Endodermal cell (in vitro differentiated cells): ENCODE measurements at regions not wholly inside any gene's neighbourhood (a gene's known extent, or its start where the extent isn't known, plus 50 kb on each side); places are given as distances from the start of the nearest gene placed in this dataset.

Source experiments
- DNase-seq: peaks from one replicate; pipeline ENCODE4 v3.0.0-alpha.2; 2017
- H3K27ac ChIP-seq: 2 replicates; pipeline ENCODE4 v1.5.1; 2013; ENCODE audit warnings: mild to moderate bottlenecking, low read depth, low read length, moderate library complexity
- H3K27me3 ChIP-seq: 2 replicates; pipeline ENCODE4 v1.6.1; 2013; ENCODE audit warnings: mild to moderate bottlenecking, low read length, moderate library complexity; ENCODE audit not compliant: insufficient read depth, control insufficient read depth, poor library complexity, severe bottlenecking
- H3K36me3 ChIP-seq: 2 replicates; pipeline ENCODE4 v1.7.0; 2013; ENCODE audit warnings: mild to moderate bottlenecking, low read length, moderate library complexity; ENCODE audit not compliant: control insufficient read depth, insufficient read depth
- H3K4me1 ChIP-seq: one replicate; pipeline ENCODE4 v1.7.0; 2013; ENCODE audit warnings: low read length; ENCODE audit not compliant: control insufficient read depth, insufficient read depth
- H3K4me3 ChIP-seq: 2 replicates; pipeline ENCODE4 v1.5.1; 2013; ENCODE audit warnings: mild to moderate bottlenecking, low read length, moderate library complexity
- H3K9ac ChIP-seq: 2 replicates; pipeline ENCODE4 v1.6.1; 2013; ENCODE audit warnings: mild to moderate bottlenecking, low read length, moderate library complexity; ENCODE audit not compliant: poor library complexity, severe bottlenecking; ENCODE audit errors: extremely low read depth
- H3K9me3 ChIP-seq: 2 replicates; pipeline ENCODE4 v1.6.1; 2013; ENCODE audit warnings: mild to moderate bottlenecking, low read length, moderate library complexity; ENCODE audit not compliant: control insufficient read depth
- H3K27ac Mint-ChIP-seq: 2 replicates; pipeline ENCODE4 v1.8.0; 2020; ENCODE audit warnings: mixed read lengths
- H3K27me3 Mint-ChIP-seq: 2 replicates; pipeline ENCODE4 v1.8.0; 2021; ENCODE audit warnings: mild to moderate bottlenecking, mixed read lengths; ENCODE audit not compliant: insufficient read depth
- H3K36me3 Mint-ChIP-seq: 2 replicates; pipeline ENCODE4 v1.8.0; 2020; ENCODE audit warnings: low read depth, mixed read lengths
- H3K4me1 Mint-ChIP-seq: 2 replicates; pipeline ENCODE4 v1.8.0; 2020; ENCODE audit warnings: mixed read lengths
- H3K4me3 Mint-ChIP-seq: 2 replicates; pipeline ENCODE4 v1.8.0; 2020; ENCODE audit warnings: mild to moderate bottlenecking, moderate library complexity, mixed read lengths
- H3K9me3 Mint-ChIP-seq: 2 replicates; pipeline ENCODE4 v1.8.0; 2020; ENCODE audit warnings: mild to moderate bottlenecking, mixed read lengths
- CTCF ChIP-seq: fragments of 200-600 bp; sonication (generic); conservative IDR thresholded peaks from 2 replicates; pipeline ENCODE4 v1.5.0; 2021; ENCODE audit warnings: antibody characterized with exemption, mild to moderate bottlenecking
- WGBS, 2 experiments: methylation state at CpG; one replicate each; pipeline versions ENCODE4 v1.1.5 to v1.1.7; 2013; ENCODE audit warnings: missing lambda C conversion rate in 2 of 2, mixed read lengths in 1 of 2; ENCODE audit not compliant: insufficient coverage in 1 of 2, insufficient read length in 1 of 2; 5-methylcytosine and 5-hydroxymethylcytosine counted together

GRCh38 chr1:219731771-219732170 lies 118.9 kb upstream of the ZC3H11B start:
- no peak for DNase-seq
- Mint-ChIP-seq H3K4me1 (no peaks in the 10 kb centered on the region), H3K27me3 (no peaks in the 10 kb centered on the region), H3K9me3 (peaks cover 23% of the 10 kb centered on the region), H3K4me3 (no peak overlapping the region), H3K27ac (no peak overlapping the region), H3K36me3 (no peaks in the 10 kb centered on the region)
- TF ChIP-seq CTCF = no peak
- Histone ChIP-seq H3K9me3 (peaks cover 2% of the 10 kb centered on the region), H3K4me3 (no peak overlapping the region), H3K27me3 (no peaks in the 10 kb centered on the region), H3K27ac (no peak overlapping the region), H3K36me3 (no peaks in the 10 kb centered on the region), H3K9ac (no peak overlapping the region), H3K4me1 (no peaks in the 10 kb centered on the region)
- 95 to 100% methylated on average over 2 of the region's 2 CpGs for WGBS, 2 experiments

GRCh38 chr1:219726480-219727272 lies 113.8 kb upstream of the ZC3H11B start:
- H3K36me3 ChIP-seq = no peaks in the 10 kb centered on the region
- no peaks in the 10 kb centered on the region for H3K36me3 Mint-ChIP-seq
- H3K9me3 Mint-ChIP-seq = peaks cover 34% of the 10 kb centered on the region
- no peak overlapping the region for H3K9ac ChIP-seq
- H3K9me3 ChIP-seq = peaks cover 17% of the 10 kb centered on the region
- no peak overlapping the region for H3K4me3 Mint-ChIP-seq
- no peak for DNase-seq
- no peaks in the 10 kb centered on the region for H3K4me1 ChIP-seq
- H3K27ac ChIP-seq = no peak overlapping the region
- H3K27ac Mint-ChIP-seq = no peak overlapping the region
- no peak for TF ChIP-seq CTCF
- no peaks in the 10 kb centered on the region for H3K27me3 ChIP-seq
- no peaks in the 10 kb centered on the region for H3K4me1 Mint-ChIP-seq
- no peaks in the 10 kb centered on the region for H3K27me3 Mint-ChIP-seq
- WGBS, 2 experiments = no CpG with 5 or more reads among the region's 1 CpG
- H3K4me3 ChIP-seq = no peak overlapping the region

DNA sequence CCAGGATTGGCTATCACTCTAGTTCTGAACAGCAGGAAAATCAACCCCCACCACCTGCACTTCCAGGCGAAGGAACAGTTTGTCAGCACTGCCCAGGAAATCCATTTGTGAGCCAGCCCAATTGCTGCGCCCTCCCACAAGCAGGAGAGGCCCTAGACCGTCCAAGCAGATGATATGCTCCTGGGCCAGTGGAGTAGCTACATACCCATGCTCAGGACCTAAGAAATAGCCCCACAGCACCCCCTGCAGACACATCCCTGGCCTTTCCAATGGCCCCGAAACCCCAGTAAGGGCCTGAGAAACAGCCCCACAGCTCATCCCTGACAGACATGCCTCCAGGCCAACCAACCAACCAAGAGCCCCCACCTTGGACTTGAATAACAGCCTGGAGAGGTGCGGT lies 111.5 kb upstream of the ZC3H11B start:
- no peak overlapping the region for H3K4me3 ChIP-seq
- DNase-seq = peak; percentile 71
- H3K4me3 Mint-ChIP-seq = no peak overlapping the region
- no peak overlapping the region for H3K27ac ChIP-seq
- no peaks in the 10 kb centered on the region for H3K36me3 Mint-ChIP-seq
- H3K9me3 Mint-ChIP-seq = peaks cover 34% of the 10 kb centered on the region
- H3K4me1 Mint-ChIP-seq = no peaks in the 10 kb centered on the region
- no peaks in the 10 kb centered on the region for H3K27me3 Mint-ChIP-seq
- 78 to 100% methylated on average over 1 to 5 of the region's 5 CpGs for WGBS, 2 experiments
- H3K4me1 ChIP-seq = no peaks in the 10 kb centered on the region
- H3K27me3 ChIP-seq = no peaks in the 10 kb centered on the region
- TF ChIP-seq CTCF = peak; percentile 42
- H3K9ac ChIP-seq = no peak overlapping the region
- H3K27ac Mint-ChIP-seq = no peak overlapping the region
- peaks cover 17% of the 10 kb centered on the region for H3K9me3 ChIP-seq
- H3K36me3 ChIP-seq = no peaks in the 10 kb centered on the region
